ELR (cell line): ENCODE measurements at regions not wholly inside any gene's neighbourhood (a gene's known extent, or its start where the extent isn't known, plus 50 kb on each side); places are given as distances from the start of the nearest gene placed in this dataset.
"Not testable (repeated sequence)": the region's sequence is repeated elsewhere in the genome, so short reads cannot be mapped to it uniquely, and the experiment has no call there.

Source experiments
- DNase-seq: peaks from one replicate; pipeline ENCODE4 v3.0.0-alpha.2; 2015; ENCODE audit warnings: low read depth

GRCh38 chr9:117938896-117939295 is 234.7 kb downstream of the TLR4 start:
- DNase-seq, result no peak

DNA sequence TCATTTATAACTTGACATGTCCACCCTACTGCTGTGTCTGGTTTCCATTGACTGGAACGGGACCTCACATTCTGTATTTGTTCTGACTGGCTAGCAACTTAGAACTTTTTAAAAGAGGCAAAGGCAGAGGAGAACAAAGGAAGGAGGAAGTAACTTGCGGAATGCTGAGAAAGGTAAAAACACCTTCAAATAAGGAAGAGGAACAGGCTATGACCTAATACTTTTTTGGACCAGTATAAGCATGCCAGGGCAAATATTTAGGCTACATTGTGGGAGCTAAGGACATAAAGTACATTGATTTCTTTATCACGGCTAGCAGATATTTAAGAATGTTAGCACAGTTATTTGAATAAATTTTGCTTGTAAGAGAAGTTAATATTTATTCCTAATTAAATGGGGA is 240.5 kb downstream of the TLR4 start:
- not testable (repeated sequence) for DNase-seq

- DNase-seq, result no peak
Observed at GRCh38 chr9:117945286-117945685, 241.1 kb downstream of the TLR4 start.

- no peak for DNase-seq
Observed at GRCh38 chr9:117951127-117951526, 246.9 kb downstream of the TLR4 start.

DNA sequence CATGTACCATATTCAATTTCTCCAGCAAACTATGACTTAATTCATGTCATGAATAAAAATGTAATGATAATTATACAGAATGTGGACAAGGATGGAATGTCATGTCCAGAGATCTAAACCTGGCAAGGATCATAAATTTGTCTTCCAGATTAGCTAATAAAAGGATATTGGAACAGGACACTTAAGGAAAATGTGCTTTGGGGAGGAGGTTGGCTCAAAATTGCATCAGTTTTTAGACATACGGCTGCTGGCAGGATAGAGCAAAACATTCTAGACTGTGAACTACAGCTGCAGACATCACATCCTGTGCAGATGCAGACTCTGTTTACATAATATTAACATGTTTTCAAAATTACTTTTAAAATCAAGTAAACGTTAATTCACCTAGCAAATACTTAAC is 248.4 kb downstream of the TLR4 start:
- DNase-seq, result no peak

GRCh38 chr9:117957267-117957666 is 253.1 kb downstream of the TLR4 start:
- DNase-seq, result no peak

GRCh38 chr9:117958726-117959125 is 254.5 kb downstream of the TLR4 start:
- DNase-seq, result no peak

GRCh38 chr9:117963493-117964090 is 259.4 kb downstream of the TLR4 start:
- DNase-seq, result no peak

- no peak for DNase-seq
Observed at GRCh38 chr9:117970276-117971050, 266.3 kb downstream of the TLR4 start.

- no peak for DNase-seq
Observed at GRCh38 chr9:117974108-117974507, 269.9 kb downstream of the TLR4 start.

DNA sequence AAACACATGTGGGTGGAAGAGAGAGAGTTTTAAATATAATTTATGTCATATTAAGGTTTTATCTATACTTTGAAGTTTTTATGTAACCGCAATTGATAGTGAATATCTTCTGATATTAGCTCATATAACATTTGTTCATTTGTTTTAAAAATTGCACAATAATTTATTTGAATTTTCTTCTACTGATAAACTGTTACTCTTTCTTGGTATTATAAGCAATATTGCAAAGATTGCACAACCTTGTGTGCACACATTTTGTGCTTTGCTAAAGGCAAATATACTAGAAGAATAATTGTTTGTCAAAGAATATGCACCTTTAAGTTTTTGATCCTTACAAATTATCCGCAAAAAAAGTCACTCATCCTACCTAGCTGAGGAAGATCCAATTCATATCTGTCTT is 275.7 kb downstream of the TLR4 start:
- DNase-seq, result no peak

GRCh38 chr9:117987945-117988344 is 283.7 kb downstream of the TLR4 start:
- no peak for DNase-seq

- DNase-seq, result no peak
Observed at GRCh38 chr9:117992006-117992405, 287.8 kb downstream of the TLR4 start.

DNA sequence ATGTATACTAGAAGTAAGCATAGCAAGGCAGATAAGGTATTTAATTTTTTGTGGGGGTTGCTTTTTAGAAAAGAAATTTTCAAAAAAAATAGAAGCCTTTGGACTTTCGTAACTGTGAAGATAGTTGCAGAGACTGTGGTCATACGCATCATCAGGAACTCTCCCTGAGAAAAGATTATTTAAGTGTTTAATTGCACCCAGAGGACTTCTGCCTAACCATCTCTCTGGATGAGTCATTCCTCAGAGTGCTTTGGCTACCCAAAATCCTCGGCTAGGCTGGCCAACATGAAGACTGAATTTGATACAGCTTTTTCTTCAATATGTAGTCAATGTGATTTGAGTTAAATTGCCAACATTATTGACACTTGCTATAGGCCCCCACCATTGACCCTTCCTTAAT is 296.4 kb downstream of the TLR4 start:
- DNase-seq, result no peak

GRCh38 chr9:118003240-118003639 is 299.0 kb downstream of the TLR4 start:
- no peak for DNase-seq

DNA sequence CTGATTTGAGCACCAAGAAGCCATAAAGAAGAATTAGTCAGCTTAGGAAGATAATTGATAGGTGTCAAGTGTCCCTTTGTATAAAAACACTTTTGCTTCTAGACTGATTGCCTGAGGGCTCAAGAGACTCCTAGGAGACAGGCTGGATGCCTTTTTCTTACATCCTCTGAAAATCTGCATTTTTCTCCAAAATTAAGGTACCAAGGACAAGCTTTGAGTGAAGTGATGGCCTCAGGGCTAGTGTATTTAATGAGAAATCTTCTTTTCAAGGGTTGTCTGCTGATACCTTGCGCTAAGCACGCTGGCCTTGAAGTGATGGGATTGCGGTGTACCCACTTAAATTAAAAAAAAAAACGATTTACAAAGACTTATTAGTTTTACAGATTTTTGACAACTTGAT is 304.0 kb downstream of the TLR4 start:
- DNase-seq, result no peak

DNA sequence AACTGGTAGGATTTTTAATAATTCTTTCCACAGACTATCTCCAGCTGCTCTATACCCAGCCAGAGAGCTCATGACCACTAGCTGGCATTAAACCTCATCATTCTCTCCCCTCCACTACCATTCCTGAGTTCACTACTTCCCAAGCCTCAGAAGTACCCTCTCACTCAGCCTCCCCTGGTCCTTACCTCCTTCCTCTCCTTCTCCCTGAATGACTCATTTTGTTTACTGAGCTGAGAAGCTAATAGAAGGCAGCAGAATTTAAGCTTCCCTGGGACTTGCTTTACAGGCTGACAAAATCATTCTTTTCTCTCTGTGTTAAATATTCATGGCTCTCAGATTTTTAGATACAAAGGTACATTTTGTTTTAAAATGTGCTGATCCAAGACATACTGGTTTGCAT is 305.4 kb downstream of the TLR4 start:
- no peak for DNase-seq

- DNase-seq, result no peak
Observed at GRCh38 chr9:118017607-118018122, 313.5 kb downstream of the TLR4 start.

GRCh38 chr9:118023644-118024043 is 319.4 kb downstream of the TLR4 start:
- DNase-seq, result no peak

GRCh38 chr9:118028225-118028624 is 324.0 kb downstream of the TLR4 start:
- no peak for DNase-seq

DNA sequence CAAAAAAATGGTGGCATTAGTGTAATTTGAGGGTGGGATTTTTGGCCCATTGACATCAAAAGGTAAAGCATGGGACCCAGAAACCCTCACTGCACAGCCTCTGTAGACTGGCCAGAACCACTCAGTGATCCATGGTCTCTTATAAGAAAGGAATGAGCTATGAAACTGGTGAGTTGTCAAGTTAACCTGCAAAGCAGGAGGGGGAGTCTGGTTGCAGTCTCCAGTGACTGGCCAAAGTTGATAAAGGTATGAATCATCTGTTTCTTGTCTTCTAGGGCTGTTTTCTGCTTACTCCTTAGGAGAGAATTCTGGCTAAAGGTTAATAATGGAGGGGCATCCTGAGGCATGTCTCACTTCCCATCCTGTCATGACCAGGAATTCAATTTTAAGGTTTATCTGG is 325.2 kb downstream of the TLR4 start:
- DNase-seq, result no peak

DNA sequence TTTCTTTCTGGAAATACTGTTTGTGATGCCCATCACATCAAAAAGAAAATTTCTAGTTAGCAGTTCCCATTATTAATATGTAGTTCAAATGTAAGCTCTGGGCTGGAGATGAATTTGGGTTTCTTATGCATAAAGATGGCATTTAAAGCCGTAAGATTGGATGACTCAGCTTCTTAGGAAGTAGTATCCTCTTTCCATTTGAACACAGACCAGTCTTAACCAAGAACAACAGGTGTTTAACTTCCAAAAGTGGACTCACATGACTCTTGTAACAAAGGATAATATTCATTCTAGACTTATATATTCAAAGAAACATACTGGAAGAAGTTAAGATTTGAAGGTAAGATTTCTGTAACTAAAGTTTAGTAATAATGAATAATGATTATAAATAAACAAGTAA is 330.5 kb downstream of the TLR4 start:
- no peak for DNase-seq

- no peak for DNase-seq
Observed at GRCh38 chr9:118038713-118039112, 334.5 kb downstream of the TLR4 start.

GRCh38 chr9:118058227-118058626 is 354.0 kb downstream of the TLR4 start:
- no peak for DNase-seq
